ENCODE measurements at regions not wholly inside any gene's neighbourhood (a gene's known extent, or its start where the extent isn't known, plus 50 kb on each side); places are given as distances from the start of the nearest gene placed in this dataset.

DNA sequence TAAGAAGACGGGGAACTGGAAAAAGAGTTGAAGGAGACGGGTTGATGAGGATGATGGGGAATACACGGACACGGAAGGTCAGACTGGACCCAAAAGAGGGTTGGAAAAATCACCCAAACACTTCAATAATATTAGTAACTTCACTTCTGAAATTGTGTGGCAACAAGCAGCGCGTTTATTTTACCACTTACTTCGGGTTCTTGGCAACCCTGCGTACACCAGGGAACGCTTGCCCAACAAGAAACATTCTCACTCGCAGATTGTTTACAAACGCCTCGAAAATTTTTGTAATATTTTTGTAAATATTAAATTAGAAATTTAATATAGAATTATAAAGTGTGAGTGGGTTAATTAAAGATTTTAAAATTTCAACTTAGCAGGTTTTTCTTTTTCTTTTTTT is 99.5 kb downstream of the CEBPB start:
- no peak for TF ChIP-seq POLR2AphosphoS5 (IDR thresholded peaks at IDR 0.05)
- TF ChIP-seq, protein P1, sequence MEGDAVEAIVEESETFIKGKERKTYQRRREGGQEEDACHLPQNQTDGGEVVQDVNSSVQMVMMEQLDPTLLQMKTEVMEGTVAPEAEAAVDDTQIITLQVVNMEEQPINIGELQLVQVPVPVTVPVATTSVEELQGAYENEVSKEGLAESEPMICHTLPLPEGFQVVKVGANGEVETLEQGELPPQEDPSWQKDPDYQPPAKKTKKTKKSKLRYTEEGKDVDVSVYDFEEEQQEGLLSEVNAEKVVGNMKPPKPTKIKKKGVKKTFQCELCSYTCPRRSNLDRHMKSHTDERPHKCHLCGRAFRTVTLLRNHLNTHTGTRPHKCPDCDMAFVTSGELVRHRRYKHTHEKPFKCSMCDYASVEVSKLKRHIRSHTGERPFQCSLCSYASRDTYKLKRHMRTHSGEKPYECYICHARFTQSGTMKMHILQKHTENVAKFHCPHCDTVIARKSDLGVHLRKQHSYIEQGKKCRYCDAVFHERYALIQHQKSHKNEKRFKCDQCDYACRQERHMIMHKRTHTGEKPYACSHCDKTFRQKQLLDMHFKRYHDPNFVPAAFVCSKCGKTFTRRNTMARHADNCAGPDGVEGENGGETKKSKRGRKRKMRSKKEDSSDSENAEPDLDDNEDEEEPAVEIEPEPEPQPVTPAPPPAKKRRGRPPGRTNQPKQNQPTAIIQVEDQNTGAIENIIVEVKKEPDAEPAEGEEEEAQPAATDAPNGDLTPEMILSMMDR (IDR thresholded peaks at IDR 0.05): no peak
